HG03196 (cell line): ENCODE measurements at regions not wholly inside any gene's neighbourhood (a gene's known extent, or its start where the extent isn't known, plus 50 kb on each side); places are given as distances from the start of the nearest gene placed in this dataset.

ENCODE experiments used
- ATAC-seq: cut with Tn5 transposase; IDR thresholded peaks from one replicate; pipeline ENCODE4 v1.9.1; 2021; ENCODE audit not compliant: unreplicated experiment

DNA sequence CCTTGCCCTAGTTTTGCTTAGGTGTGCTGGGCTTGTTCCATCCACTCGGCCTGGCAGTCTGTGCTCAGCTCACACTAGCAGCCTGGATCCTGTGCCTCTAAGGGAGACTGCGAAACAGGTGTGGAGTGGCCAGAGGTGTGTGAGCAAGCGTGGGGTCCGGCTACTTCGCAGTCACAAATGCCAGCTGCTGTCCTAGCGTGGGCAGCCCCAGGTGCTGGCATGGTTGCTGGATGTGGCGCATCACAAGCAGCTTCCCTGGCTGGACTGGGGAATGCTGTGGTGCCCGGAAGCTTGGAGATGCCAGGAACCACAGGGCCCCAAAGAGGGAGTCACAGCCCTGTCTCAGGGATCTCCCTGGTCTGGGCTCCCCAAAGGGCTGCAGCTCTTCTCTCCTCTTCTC is 119.0 kb upstream of the TMEFF2 start:
- ATAC-seq: no peak

DNA sequence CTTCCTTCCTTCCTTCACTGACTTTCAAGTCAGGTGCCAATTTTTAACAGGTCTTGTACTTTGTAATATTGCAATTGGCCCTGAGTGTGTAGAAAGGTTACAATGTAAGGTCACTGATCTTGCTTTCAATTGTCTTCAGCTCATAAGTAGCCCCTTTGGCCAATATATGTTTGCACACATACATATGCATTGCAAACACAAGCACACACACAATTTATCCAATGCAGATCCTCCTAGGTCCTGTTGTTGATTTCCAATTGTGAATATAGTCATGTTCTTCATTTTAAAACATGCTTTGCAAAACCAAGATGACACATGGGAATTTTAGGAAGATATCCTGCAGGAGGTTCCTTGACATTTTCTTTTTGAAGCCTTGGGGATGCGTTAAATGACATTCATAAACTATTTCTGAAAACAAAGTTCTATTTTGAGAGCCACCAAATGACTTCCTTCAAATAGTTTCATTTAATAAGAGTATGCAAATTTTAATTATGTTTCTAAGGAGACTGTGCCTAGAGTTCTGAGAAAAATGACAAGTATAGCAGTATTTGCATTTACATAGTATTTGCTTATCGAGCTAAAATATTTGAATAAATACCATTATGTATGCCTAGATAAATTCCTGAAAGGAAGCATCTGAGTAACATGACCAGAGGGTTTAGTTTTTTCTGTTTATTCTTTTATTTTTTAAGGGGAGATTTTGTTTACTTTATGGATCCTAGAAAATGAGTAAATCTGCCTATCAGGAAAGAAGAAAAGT is 117.1 kb upstream of the TMEFF2 start:
- ATAC-seq: no peak

DNA sequence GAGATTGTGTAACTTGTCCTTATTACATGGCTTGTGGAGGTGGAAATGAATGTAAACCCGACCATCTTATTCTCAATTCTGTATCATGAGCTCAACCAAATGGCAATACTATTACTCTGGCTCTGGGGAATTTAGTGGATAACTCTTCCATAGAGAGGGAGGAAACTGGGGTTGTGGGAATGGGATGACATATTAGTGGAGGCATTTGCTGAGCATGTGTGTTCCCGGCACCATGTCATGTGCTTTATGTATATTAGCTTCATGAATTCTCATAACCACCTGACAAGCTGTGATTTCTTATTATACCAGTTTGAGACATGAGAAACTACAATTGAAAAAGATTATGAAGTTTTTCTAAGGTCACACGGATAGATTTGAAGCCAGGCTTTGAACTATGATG is 112.8 kb upstream of the TMEFF2 start:
- ATAC-seq: no peak

DNA sequence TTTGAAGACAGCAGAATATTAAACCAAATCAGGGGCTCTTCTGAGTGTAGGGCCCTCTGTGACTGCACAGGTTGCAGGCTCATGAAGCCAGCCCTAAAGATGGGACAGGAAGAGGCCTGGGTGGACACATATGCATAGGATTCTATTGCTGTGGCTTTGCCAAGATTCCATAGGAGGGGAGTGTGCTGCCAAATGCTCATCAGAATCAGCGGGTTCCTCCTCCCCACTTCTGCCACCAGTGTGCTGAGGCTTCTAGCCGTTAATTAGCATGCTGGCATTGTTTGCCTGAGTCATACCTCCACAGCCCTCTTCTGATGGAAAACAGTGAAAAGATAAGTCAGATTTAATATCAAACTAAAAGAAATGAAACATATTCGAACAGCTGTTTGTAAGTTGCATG is 103.9 kb upstream of the TMEFF2 start:
- no peak for ATAC-seq

GRCh38 chr2:192292478-192292877 is 97.7 kb upstream of the TMEFF2 start:
- ATAC-seq: no peak

DNA sequence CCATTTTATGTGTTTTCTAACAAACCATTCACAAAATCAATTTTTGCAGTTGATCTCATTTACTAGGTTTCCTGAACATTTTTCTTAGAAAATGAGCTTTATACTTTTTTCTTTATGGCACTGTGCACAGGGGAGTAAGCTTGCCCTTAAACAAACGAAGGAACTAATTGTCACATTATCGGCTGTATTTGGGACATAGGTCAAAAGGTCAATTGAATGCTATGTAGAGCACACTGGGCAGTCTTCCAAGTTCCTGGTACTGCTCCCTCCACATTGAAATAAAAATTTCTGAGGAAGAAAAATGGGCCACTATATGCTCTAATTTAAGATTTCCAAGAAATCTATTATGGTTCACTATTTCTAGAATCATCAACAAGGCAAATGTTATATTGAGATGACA is 93.6 kb upstream of the TMEFF2 start:
- no peak for ATAC-seq

DNA sequence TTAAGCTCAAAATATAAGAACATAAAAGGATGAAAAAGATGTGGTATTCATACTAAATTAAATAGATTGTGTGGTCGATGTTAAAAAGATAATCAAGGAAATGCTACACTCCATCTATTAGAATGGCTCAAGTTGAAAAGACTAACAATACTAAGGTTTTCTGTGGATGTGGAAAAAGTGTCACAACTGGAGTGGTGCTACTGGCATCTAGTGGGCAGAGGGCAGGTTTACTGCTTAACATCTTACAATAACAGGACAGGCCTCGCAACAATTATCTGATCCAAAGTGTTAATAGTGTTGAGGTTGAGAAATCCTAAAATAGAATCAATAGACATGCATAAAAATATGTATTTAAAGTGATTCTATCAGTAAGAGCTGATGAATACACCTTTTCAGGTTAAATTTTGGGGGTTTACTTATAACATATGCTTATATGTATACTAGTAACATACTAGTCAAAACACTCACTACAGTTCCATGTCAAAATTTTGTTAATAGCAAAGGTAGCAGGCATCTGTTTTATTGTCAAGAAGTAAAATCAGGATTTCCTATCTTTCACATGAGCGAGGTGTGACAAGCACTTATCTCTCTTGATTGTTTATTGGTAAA is 91.5 kb upstream of the TMEFF2 start:
- no peak for ATAC-seq

- no peak for ATAC-seq
These were observed 88.7 kb upstream of the TMEFF2 start for GRCh38 chr2:192283450-192283849.

GRCh38 chr2:192278701-192279100 is 84.0 kb upstream of the TMEFF2 start:
- no peak for ATAC-seq

- no peak for ATAC-seq
These were observed 82.9 kb upstream of the TMEFF2 start for GRCh38 chr2:192277494-192278109.

DNA sequence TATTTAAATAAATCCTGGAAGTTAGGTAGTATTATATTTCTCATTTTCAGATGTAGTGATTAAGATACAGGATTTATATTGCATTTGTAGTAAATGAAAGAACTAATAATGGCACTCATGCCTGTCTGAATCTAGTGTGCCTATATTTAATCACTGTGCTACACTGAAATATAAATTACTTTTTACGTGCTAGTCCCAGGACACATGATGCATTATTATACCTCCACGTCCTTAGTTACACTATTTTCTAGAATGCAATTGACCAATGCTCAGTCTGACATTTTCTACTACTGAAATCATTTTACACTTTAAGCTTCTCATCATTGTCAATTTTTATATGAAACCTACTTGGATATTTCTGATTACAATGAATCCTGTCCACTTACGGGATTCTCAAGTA is 80.9 kb upstream of the TMEFF2 start:
- no peak for ATAC-seq

GRCh38 chr2:192267484-192267883 is 72.8 kb upstream of the TMEFF2 start:
- ATAC-seq: no peak

DNA sequence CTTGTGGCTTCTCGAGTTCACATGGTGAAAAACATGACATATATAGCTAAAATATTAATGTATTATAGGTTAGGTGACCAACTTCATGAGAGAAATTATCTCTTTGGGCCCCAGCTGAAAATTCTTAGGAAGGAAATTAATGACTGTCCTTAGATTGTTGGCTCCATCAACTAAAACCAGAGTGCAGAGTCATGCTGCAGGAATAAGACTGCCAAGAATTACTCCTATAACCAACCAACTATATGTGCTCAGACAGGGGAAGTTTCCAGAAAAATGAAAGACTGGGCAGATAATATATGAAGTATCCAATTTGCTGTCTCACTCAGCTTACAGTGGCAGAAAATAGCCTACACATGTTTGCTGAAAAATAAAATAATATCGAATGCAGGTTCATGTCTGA is 71.0 kb upstream of the TMEFF2 start:
- no peak for ATAC-seq

DNA sequence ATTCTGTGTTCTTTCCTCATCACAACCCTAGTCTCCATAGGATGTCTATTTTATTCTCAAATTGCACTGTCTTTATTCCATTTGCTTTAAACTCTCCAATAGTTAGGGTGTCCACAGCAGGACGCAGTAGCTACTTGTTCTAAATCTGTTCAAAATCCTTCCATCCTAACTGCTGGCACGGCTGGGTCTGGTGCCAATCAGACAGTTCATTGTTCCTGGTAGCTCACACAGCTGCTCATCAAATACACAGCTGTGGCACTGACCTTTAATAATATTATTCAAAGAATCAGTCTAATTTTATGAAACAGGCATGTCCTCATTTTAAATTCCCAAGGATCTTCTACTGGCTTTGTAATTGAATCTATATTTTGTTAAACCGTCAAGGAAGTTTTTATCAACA is 59.7 kb upstream of the TMEFF2 start:
- ATAC-seq: no peak

- no peak for ATAC-seq
These were observed 59.0 kb upstream of the TMEFF2 start for GRCh38 chr2:192253692-192254091.

DNA sequence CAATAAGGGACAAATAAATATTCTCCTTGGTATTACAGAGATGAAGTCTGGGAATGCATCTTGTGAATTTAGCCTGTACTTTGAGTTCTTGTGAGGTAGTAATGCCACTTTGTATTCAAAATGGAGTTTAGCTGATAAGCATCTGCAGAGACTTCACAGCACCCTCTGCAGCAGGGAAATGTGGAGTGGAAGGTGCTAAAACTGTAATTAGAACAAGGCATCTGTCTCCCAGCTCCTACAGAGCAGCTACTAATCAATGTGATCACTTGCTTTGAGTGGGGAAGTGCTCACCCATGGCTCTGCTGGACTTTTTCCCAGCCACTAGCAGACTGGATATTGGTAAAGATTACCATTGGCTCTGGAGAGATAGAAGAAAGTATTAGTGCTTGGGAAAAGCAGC is 56.2 kb upstream of the TMEFF2 start:
- ATAC-seq: no peak

GRCh38 chr2:192247456-192247855 is 52.7 kb upstream of the TMEFF2 start:
- no peak for ATAC-seq

DNA sequence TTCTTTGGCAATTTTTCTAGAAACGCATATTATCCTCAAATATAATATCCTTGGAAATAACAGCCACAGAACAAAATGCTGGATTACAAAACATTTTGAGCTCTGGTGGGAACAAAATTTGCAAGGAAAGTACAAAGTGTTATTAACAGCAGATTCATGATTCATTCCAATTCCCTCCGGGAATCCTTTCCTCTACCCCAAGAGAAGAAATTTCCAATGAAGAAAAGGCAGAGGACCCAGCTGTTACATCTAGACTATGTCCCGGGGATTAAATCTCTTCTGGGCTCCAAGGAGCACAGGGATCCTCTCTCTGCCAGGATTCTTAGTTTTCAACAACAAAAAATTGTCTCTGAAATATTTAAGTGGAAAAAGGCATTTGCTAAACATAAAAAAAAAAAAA is 51.6 kb upstream of the TMEFF2 start:
- no peak for ATAC-seq

- ATAC-seq: no peak
These were observed 50.6 kb upstream of the TMEFF2 start for GRCh38 chr2:192245329-192245728.
